Type B pancreatic cell (in vitro differentiated cells): ENCODE measurements at regions not wholly inside any gene's neighbourhood (a gene's known extent, or its start where the extent isn't known, plus 50 kb on each side); places are given as distances from the start of the nearest gene placed in this dataset.

Experiments used
- DNase-seq: peaks from one replicate; pipeline ENCODE4 v3.0.0; 2021; ENCODE audit warnings: mixed read lengths; ENCODE audit not compliant: unreplicated experiment; ENCODE audit errors: extremely low spot score
- H3K27ac Mint-ChIP-seq: 2 replicates; pipeline ENCODE4 v1.8.0; 2021; ENCODE audit warnings: mild to moderate bottlenecking, mixed read lengths
- H3K27me3 Mint-ChIP-seq: 2 replicates; pipeline ENCODE4 v1.8.0; 2021; ENCODE audit warnings: mixed read lengths
- H3K36me3 Mint-ChIP-seq: 2 replicates; pipeline ENCODE4 v1.8.0; 2021; ENCODE audit warnings: mixed read lengths
- H3K4me1 Mint-ChIP-seq: one replicate; pipeline ENCODE4 v1.8.0; 2021; ENCODE audit warnings: mixed read lengths; ENCODE audit not compliant: unreplicated experiment
- H3K4me3 Mint-ChIP-seq: 2 replicates; pipeline ENCODE4 v1.8.0; 2021; ENCODE audit warnings: mild to moderate bottlenecking, mixed read lengths
- H3K9me3 Mint-ChIP-seq: 2 replicates; pipeline ENCODE4 v1.8.0; 2021; ENCODE audit warnings: mixed read lengths
- TF ChIP-seq, protein P1 (sequence below): fragments of 200-600 bp; sonication (generic); conservative IDR thresholded peaks from 2 replicates; pipeline ENCODE4 v1.5.0; 2021; ENCODE audit warnings: antibody characterized with exemption, mild to moderate bottlenecking

GRCh38 chr1:81549588-81550127 lies 251.1 kb upstream of the ADGRL2 start:
- Mint-ChIP-seq H3K27me3 (no peaks in the 10 kb centered on the region), H3K4me1 (peaks cover 34% of the 10 kb centered on the region), H3K9me3 (no peaks in the 10 kb centered on the region), H3K27ac (peak overlapping the region; percentile 96), H3K4me3 (no peak overlapping the region), H3K36me3 (no peaks in the 10 kb centered on the region)
- DNase-seq, result no peak
- TF ChIP-seq, protein P1, sequence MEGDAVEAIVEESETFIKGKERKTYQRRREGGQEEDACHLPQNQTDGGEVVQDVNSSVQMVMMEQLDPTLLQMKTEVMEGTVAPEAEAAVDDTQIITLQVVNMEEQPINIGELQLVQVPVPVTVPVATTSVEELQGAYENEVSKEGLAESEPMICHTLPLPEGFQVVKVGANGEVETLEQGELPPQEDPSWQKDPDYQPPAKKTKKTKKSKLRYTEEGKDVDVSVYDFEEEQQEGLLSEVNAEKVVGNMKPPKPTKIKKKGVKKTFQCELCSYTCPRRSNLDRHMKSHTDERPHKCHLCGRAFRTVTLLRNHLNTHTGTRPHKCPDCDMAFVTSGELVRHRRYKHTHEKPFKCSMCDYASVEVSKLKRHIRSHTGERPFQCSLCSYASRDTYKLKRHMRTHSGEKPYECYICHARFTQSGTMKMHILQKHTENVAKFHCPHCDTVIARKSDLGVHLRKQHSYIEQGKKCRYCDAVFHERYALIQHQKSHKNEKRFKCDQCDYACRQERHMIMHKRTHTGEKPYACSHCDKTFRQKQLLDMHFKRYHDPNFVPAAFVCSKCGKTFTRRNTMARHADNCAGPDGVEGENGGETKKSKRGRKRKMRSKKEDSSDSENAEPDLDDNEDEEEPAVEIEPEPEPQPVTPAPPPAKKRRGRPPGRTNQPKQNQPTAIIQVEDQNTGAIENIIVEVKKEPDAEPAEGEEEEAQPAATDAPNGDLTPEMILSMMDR, result peak; percentile 60

DNA sequence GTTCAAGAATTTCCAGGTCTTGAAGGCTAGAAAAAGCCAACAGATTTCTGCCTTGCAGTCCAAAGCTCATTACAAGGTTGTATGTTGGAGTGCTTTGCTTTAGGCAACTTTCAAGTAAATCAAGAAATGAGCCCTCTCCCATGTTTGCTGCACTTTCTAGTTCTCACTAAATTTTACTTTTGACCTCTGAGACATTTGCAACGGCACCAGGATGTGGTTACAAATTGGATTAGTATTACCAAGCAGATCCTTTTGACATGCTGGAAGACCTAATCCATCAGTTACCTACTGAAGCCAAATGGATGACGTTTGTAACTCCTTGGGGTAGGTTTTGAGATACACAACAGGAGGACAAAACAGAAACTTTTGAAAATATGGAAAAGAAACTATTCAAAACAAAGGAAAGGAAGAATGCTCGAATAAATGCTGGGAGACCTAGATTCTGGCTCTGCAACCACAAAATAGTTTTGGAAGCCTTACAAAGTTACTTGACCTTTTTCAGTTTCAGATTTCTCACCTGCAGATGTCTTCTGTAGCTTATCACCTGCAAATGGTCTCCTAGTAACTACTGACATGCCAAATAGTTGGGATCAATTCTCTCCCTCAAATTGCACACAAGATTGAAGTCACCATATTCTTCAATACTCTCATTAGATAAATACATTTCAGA lies 251.7 kb upstream of the ADGRL2 start:
- H3K27ac Mint-ChIP-seq, result peak overlapping the region; percentile 96
- H3K9me3 Mint-ChIP-seq, result no peaks in the 10 kb centered on the region
- DNase-seq, result no peak
- H3K4me3 Mint-ChIP-seq, result no peak overlapping the region
- peaks cover 31% of the 10 kb centered on the region for H3K4me1 Mint-ChIP-seq
- TF ChIP-seq, protein P1, result no peak
- no peaks in the 10 kb centered on the region for H3K36me3 Mint-ChIP-seq
- no peaks in the 10 kb centered on the region for H3K27me3 Mint-ChIP-seq

DNA sequence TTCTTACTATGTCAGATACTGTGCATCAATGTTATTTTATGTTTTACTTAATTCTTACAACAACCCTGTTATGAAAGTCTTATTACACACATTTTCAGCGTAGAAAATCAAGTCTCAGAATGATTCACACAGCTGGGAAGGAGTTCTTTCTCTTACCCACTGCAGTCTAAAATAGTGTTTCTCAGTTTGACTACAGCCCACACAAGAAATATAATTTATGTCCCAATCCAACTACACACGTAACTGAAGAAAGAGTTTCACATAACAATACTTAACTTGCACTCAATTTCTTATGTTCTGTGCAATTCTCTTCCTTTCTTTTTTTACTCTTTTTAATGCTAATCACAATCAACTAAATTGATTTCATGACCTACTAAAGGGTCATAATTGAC lies 252.8 kb upstream of the ADGRL2 start:
- Mint-ChIP-seq H3K27me3 (no peaks in the 10 kb centered on the region), H3K9me3 (no peaks in the 10 kb centered on the region), H3K4me1 (peaks cover 36% of the 10 kb centered on the region), H3K4me3 (no peak overlapping the region), H3K36me3 (no peaks in the 10 kb centered on the region), H3K27ac (no peak overlapping the region)
- DNase-seq, result no peak
- TF ChIP-seq, protein P1, result no peak

- no peaks in the 10 kb centered on the region for H3K27me3 Mint-ChIP-seq
- no peak for DNase-seq
- no peak overlapping the region for H3K27ac Mint-ChIP-seq
- H3K9me3 Mint-ChIP-seq, result no peaks in the 10 kb centered on the region
- no peak overlapping the region for H3K4me3 Mint-ChIP-seq
- no peaks in the 10 kb centered on the region for H3K36me3 Mint-ChIP-seq
- H3K4me1 Mint-ChIP-seq, result peaks cover 36% of the 10 kb centered on the region
- TF ChIP-seq, protein P1, result no peak
Measured at GRCh38 chr1:81547261-81547911, 253.3 kb upstream of the ADGRL2 start.

- no peak overlapping the region for H3K4me3 Mint-ChIP-seq
- TF ChIP-seq, protein P1, result no peak
- no peaks in the 10 kb centered on the region for H3K9me3 Mint-ChIP-seq
- DNase-seq, result no peak
- no peaks in the 10 kb centered on the region for H3K36me3 Mint-ChIP-seq
- H3K27ac Mint-ChIP-seq, result no peak overlapping the region
- H3K4me1 Mint-ChIP-seq, result peaks cover 26% of the 10 kb centered on the region
- no peaks in the 10 kb centered on the region for H3K27me3 Mint-ChIP-seq
Measured at GRCh38 chr1:81545734-81546133, 255.0 kb upstream of the ADGRL2 start.
